Epithelial cell of proximal tubule (primary cell): ENCODE measurements at regions not wholly inside any gene's neighbourhood (a gene's known extent, or its start where the extent isn't known, plus 50 kb on each side); places are given as distances from the start of the nearest gene placed in this dataset.

Experiments used
- DNase-seq: peaks from one replicate; pipeline ENCODE4 v3.0.0-alpha.2; 2011; ENCODE audit warnings: low read depth
- H3K4me3 ChIP-seq: 2 replicates; pipeline ENCODE4 v1.5.1; 2011; ENCODE audit warnings: low read depth, mild to moderate bottlenecking, low read length
- CTCF ChIP-seq: conservative IDR thresholded peaks from 2 replicates; pipeline ENCODE4 v1.5.1; 2012; ENCODE audit warnings: low read depth, mild to moderate bottlenecking, low read length

- no peak for DNase-seq
- H3K4me3 ChIP-seq = no peak overlapping the region
- TF ChIP-seq CTCF = no peak
Observed at GRCh38 chr14:65304963-65305362, 107.6 kb upstream of the FUT8 start.

GRCh38 chr14:65308536-65308935 is 104.0 kb upstream of the FUT8 start:
- no peak overlapping the region for H3K4me3 ChIP-seq
- no peak for TF ChIP-seq CTCF
- DNase-seq = no peak

GRCh38 chr14:65310568-65310967 is 102.0 kb upstream of the FUT8 start:
- no peak overlapping the region for H3K4me3 ChIP-seq
- DNase-seq = no peak
- no peak for TF ChIP-seq CTCF

- no peak for DNase-seq
- H3K4me3 ChIP-seq = no peak overlapping the region
- no peak for TF ChIP-seq CTCF
Observed at GRCh38 chr14:65312859-65313258, 99.7 kb upstream of the FUT8 start.

GRCh38 chr14:65318636-65319506 is 93.7 kb upstream of the FUT8 start:
- no peak for DNase-seq
- H3K4me3 ChIP-seq = no peak overlapping the region
- no peak for TF ChIP-seq CTCF

- H3K4me3 ChIP-seq = no peak overlapping the region
- no peak for TF ChIP-seq CTCF
- no peak for DNase-seq
Observed at GRCh38 chr14:65320661-65321308, 91.7 kb upstream of the FUT8 start.

- DNase-seq = no peak
- no peak overlapping the region for H3K4me3 ChIP-seq
- no peak for TF ChIP-seq CTCF
Observed at GRCh38 chr14:65321370-65321875, 91.1 kb upstream of the FUT8 start.
